NT2/D1 (cell line): ENCODE measurements at regions not wholly inside any gene's neighbourhood (a gene's known extent, or its start where the extent isn't known, plus 50 kb on each side); places are given as distances from the start of the nearest gene placed in this dataset.

Experiments
- SUZ12 ChIP-seq: IDR thresholded peaks from 2 replicates; pipeline ENCODE4 v1.6.1; 2011; ENCODE audit not compliant: insufficient read length, insufficient read depth; ENCODE audit errors: extremely low read depth
- YY1 ChIP-seq: IDR thresholded peaks from 2 replicates; pipeline ENCODE4 v1.6.1; 2011; ENCODE audit not compliant: insufficient read length, insufficient read depth
- ZNF274 ChIP-seq: IDR thresholded peaks from 2 replicates; pipeline ENCODE4 v1.6.1; 2011; ENCODE audit warnings: mild to moderate bottlenecking, low read depth, low read length

DNA sequence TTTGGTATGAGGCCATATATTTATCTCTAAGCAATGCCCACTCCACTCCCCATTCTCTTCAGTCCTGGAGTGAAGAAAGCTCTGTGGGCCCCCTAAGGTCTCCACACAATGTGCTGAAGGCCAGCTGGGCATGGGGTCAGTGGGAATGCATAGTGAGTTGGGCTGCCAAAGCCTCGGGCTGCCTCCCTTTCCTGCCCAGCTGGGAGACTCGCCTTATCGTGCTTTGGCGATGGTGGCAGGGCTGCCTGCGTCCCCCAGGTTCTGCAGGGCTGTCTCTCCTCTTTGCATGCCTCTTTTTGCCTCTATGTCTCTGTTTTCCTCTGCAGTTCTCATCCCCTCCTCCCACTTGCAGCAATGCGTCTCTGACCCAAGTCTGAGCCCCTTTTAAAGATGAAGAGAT is 116.5 kb downstream of the CYLD start:
- TF ChIP-seq ZNF274 (no peak), YY1 (no peak), SUZ12 (no peak)
